Activated CD4-positive, alpha-beta T cell treated with anti-CD3 and anti-CD28 coated beads, Interleukin-2, amount 50 U/mL, for 16 hours (primary cell): ENCODE measurements at regions not wholly inside any gene's neighbourhood (a gene's known extent, or its start where the extent isn't known, plus 50 kb on each side); places are given as distances from the start of the nearest gene placed in this dataset.
"Not testable (repeated sequence)": the region's sequence is repeated elsewhere in the genome, so short reads cannot be mapped to it uniquely, and the experiment has no call there.

ENCODE experiments used
- DNase-seq: peaks from one replicate; pipeline ENCODE4 v3.0.0-alpha.2; 2020

- DNase-seq: no peak
Measured at GRCh38 chr1:166307261-166308188, 140.7 kb upstream of the FAM78B start.

DNA sequence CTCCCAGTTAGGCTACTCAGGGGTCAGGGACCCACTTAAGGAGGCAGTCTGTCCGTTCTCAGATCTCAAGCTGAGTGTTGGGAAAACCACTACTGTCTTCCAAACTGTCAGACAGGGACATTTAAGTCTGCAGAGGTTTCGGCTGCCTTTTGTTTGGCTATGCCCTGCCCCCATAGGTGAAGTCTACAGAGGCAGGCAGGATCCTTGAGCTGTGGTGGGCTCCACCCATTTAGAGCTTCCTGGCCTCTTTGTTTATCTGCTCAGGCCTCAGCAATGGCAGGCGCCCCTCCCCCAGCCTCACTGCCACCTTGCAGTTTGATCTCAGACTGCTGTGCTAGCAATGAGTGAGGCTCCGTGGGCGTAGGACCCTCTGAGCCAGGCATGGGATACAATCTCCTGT lies 149.5 kb upstream of the FAM78B start:
- DNase-seq: not testable (repeated sequence)

GRCh38 chr1:166322470-166322869 lies 155.7 kb upstream of the FAM78B start:
- DNase-seq: no peak

DNA sequence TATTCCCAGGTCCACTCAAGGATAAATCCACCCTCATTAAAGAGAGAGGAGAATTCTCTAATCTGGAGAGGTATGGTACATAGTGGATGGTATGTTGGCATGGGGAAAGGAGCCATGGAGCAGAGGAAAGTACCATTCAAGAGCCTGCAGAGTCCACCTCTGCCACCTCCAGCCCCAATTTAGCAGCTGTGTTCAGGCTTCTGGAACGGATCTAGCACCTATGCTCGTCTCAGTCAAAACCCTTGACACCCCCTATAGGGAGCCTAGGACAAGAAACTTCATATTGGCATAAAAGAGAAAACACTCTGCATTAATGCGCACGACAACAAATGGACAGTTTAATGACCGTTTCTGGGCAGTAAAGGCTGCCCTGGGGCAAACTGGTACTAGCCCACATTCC lies 161.1 kb upstream of the FAM78B start:
- no peak for DNase-seq

DNA sequence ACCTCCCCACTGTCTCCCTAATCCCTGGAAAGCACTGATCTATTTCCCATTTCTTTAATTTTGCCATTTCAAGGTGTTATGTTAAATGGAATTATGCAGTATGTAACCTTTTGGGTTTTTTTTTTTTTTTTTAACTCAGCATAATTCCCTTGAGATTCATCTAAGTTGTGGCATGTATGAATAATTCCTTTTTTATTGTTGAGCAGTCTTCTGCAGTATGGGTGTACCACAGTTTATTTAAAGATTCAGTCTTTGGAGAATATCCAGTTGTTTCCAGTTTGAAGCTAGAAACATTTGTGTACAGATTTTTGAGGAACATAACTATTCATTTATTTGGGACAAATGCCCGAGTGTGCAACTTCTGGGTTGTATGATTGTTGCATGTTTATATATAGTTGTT lies 162.2 kb upstream of the FAM78B start:
- no peak for DNase-seq

- DNase-seq: no peak
Measured at GRCh38 chr1:166330096-166330495, 163.3 kb upstream of the FAM78B start.

DNA sequence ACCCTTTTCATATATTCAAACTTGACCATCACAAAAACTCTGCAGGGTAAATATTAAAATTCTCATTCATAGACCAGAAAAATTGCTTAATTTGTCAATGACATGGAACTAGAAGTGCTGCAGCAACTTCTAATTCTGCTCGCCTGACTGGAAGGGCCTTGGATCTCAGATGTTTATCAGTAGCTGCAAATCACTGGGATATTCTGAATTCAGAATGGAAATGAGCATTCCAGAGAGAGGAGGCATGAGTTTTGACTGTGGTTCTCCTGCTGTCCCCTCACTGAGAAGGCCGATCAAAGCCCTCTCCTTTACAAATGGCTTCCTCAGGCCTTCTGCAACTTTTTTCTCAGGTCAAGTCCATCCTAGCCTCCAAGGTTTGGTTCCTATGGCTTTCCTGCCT lies 171.3 kb upstream of the FAM78B start:
- DNase-seq: no peak

DNA sequence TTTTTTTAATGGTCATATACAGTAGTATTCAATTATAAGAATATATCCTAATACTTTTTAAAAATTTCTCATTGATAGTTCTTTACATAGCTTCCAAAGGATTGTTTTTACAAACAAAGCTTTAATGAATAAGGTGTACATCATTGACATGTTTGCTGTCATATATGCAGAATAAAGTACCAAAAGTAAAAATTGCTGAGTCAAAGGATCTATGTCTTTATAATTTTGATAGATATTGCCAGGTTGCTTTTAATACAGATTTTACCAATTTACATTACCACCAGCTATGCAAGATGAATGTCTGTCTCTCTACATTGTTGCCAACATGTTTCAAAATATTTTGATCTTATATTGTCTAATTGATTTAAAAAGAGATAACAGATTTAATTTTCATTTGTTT lies 173.9 kb upstream of the FAM78B start:
- DNase-seq: no peak

DNA sequence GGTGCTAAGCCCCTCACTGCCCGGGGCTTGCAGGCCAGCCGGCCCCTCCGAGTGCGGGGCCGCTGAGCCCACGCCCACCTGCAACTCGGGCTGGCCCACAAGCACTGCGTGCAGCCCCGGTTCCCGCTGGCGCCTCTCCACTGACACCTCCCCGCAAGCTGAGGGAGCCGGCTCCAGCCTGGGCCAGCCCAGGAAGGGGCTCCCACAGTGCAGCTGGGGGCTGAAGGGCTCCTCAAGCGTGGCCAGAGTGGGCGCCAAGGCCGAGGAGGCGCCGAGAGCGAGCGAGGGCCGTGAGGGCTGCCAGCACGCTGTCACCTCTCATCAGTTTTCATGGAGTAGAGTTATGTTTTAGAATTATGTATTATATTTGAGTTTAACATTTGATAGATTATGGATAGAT lies 176.5 kb upstream of the FAM78B start:
- DNase-seq: no peak

GRCh38 chr1:166350490-166350889 lies 183.7 kb upstream of the FAM78B start:
- no peak for DNase-seq

DNA sequence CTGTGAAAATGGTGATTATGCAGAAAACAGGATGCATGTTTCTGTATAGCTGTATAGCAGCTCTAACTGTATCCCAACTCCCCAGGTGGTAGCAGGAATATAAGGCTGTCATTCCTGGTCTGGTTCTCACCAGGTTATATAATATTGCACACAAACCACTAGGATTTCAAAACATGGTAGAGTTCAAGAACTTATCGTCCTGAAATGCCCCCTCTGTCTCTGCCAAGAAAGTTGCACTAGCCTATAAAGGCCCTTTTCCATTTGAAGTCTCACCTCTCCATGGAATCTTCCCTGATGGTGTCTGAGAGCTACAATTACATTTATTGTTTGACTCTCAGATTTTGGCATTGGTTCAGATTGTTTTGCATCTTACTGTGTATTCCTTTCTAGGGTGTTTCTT lies 184.9 kb upstream of the FAM78B start:
- DNase-seq: no peak

DNA sequence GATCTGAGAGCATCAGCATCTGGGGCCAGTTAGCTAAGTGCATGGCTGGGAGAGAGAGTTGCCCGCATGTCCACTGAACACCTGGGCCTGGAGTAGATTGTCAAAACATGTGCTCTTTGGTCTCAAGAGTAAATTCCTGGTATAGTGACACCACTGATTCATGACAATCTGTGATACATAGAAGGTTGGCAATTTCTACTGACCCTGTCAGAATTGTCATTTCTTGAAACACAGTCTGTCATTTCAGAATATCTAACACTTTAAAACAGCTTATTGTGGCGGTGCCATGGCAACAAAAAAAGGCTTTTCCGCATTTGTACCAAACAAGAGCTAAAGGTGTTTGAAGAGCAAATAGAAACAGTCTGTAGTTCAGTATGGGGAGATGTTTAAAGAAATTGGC lies 186.4 kb upstream of the FAM78B start:
- DNase-seq: no peak

- DNase-seq: no peak
Measured at GRCh38 chr1:166354406-166354805, 187.6 kb upstream of the FAM78B start.

DNA sequence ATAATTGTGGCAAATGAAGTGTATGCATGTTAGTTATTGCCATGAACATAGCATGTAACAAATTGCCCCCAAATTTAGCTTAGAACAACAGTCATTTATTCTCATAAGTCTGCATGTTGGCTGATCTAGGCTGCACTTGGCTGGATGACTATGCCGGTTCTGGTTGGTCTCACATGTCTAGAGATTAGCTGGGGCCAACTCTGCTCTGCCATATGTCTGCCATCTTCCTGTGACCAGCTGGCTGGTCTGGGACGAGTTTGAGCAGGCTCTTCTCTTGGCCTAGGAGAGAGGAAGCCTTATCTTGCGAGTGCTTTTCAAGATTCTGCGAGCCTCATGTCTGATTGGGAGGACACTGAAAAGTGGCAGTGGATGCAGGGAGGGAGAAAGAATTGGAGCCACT lies 198.3 kb upstream of the FAM78B start:
- no peak for DNase-seq

DNA sequence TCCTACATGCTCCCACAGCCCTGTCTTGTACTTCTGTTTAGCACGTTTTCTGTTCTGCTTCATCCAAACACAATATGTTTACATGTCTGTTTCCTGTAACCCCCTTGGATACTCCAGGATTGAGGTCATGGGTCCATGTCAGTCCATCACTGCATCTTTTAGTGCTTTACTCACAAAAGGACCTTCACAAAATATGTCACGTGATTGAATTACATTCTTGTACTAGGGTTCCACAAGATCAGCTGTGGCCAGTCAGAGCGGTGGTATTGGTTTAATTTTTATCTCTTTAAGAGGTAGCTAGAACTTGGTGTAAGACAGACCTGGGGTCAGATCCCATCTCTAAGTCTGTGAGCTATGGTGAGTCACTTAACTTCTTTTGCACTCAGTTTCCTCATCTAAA lies 201.2 kb upstream of the FAM78B start:
- DNase-seq: no peak

DNA sequence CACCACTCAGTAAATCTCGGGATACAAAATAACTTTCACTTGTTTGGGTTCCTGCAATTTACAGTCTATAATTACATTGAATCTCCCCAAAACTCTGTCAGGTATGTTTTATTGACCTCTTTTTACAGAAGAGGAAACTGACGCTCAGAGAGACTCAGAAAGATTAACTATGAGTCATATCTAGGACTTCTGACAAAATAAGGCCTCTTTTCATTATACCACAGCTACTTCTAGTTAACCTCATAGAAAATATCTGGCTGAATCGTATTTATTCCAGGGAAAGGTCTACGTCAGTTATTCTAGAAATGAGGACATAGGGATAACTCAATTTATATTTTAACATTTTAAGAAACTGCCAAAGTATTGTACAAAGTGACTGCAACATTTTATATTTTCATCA lies 211.1 kb upstream of the FAM78B start:
- peak; percentile 8 for DNase-seq

- no peak for DNase-seq
Measured at GRCh38 chr1:166378805-166379204, 212.0 kb upstream of the FAM78B start.

GRCh38 chr1:166379447-166379846 lies 212.6 kb upstream of the FAM78B start:
- peak; percentile 12 for DNase-seq

GRCh38 chr1:166383137-166383536 lies 216.3 kb upstream of the FAM78B start:
- no peak for DNase-seq

DNA sequence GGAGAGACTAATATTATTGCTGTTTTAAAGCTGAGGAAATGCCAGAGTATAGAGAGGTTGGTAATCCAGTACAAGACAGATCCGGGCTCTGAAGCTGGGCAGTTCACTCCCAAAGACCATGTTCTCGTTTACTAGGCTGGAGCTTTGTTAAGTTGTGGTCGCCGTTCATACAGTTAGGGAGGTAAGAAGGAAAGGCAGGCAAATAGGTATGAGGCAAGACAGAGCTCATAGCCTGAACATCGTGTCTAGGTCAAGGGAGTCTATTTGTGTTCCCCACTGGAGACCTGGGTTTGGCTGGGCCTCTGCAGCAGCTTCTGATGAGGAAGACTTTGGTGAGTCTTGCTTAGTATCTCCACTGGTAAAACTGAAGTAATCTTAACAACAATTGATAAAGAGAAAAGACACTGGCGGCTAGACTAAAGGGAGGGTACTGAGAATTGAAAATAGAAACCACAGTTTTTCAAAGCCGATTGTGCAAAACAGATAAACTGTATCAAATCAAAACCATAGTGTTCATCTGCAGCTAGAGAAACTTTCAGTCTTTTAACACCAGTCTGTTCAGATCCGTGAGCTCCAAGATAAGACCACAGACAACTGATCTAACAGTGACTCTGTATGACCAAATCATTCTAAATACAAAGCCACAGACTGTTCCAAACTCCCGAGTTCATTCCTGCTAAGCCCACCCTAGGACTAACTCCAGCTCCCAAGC lies 217.0 kb upstream of the FAM78B start:
- DNase-seq: peak; percentile 21

DNA sequence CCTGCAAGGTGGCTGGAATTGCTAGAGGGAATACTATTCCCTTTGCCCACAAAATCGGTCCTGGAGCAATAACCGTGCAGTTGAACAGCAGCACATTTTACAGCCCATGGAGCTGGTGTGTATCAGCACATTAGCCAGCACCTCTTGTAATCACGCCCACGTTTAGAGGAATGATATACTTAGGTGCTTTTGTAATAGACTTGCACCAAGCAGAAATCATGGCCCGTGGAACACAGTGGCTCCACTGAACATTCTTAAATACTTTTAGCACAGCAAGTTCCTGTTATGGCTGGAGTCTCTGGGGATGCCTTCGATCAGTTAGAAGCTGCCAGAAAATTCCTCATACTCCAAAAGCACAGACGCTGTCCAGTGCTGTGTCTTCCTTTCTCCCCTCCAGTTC lies 218.1 kb upstream of the FAM78B start:
- no peak for DNase-seq

DNA sequence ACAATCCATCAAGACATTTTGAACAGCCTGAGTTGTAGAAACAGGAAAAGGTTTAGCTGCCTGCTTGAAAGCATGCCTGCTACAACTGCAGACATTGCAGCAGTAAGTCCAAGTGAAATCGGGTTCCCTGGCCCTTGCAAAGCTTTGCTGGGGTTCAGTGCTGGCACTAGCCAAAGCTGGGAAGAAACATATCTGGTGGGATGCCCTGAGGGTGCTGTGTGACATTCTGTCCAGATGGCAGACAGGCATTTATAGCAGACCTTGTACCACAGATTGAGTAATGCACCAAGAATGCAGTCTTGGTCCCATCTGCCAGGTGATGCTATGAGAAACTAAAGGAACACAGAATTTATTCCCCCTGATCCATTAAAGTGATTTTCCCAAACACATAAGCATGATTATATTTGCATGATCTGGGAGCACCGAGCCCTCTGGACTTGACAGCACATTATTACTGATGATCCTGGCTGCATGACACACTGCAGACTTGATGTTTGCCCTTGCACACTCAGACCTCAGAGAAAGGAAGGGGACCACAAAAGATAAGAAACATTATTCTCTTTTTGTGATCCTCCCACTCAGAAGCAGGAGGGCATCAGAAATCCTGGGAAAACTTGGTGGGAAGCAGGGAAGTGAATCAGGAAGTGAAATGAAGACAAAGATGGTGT lies 223.7 kb upstream of the FAM78B start:
- DNase-seq: no peak

DNA sequence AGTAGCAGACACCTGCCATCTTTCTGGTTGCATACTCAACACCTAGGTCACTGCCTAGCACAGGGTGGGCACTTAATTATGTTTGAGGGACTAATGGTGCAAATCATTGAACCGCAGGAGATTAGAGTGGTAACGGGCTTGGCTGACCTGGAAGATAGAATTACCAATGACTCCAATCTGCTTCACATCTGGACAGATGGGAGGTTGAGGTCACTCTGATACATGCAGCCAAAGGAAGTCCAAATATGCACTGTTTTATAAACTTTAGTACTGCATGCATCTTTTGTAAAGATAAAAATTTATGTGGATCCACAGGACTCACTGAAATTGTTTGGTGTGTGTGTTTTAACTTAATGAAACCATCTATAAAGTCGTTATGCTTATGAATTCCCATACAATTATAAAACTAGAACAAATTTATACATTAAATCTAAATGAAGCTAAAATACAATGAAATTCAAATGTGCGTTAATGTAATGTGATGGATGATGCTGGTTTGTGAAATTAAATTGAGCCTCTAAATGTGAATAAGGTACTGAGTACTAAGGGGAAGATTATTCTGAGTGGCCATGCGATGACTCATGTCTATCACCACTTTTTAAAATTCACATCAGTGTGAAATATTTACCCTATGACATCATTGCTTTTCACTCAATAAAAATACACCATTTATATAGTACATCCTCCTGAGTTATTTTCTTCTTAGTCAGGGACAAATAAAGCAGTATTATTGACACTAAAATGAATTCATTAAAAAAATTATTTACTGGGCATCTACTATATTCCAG lies 224.7 kb upstream of the FAM78B start:
- DNase-seq: no peak
